Endodermal cell (in vitro differentiated cells): ENCODE measurements at regions not wholly inside any gene's neighbourhood (a gene's known extent, or its start where the extent isn't known, plus 50 kb on each side); places are given as distances from the start of the nearest gene placed in this dataset.

Experiments used
- DNase-seq: peaks from one replicate; pipeline ENCODE4 v3.0.0-alpha.2; 2017
- H3K27ac ChIP-seq: 2 replicates; pipeline ENCODE4 v1.5.1; 2013; ENCODE audit warnings: mild to moderate bottlenecking, low read depth, low read length, moderate library complexity
- H3K27me3 ChIP-seq: 2 replicates; pipeline ENCODE4 v1.6.1; 2013; ENCODE audit warnings: mild to moderate bottlenecking, low read length, moderate library complexity; ENCODE audit not compliant: insufficient read depth, control insufficient read depth, poor library complexity, severe bottlenecking
- H3K36me3 ChIP-seq: 2 replicates; pipeline ENCODE4 v1.7.0; 2013; ENCODE audit warnings: mild to moderate bottlenecking, low read length, moderate library complexity; ENCODE audit not compliant: control insufficient read depth, insufficient read depth
- H3K4me1 ChIP-seq: one replicate; pipeline ENCODE4 v1.7.0; 2013; ENCODE audit warnings: low read length; ENCODE audit not compliant: control insufficient read depth, insufficient read depth
- H3K4me3 ChIP-seq: 2 replicates; pipeline ENCODE4 v1.5.1; 2013; ENCODE audit warnings: mild to moderate bottlenecking, low read length, moderate library complexity
- H3K9ac ChIP-seq: 2 replicates; pipeline ENCODE4 v1.6.1; 2013; ENCODE audit warnings: mild to moderate bottlenecking, low read length, moderate library complexity; ENCODE audit not compliant: poor library complexity, severe bottlenecking; ENCODE audit errors: extremely low read depth
- H3K9me3 ChIP-seq: 2 replicates; pipeline ENCODE4 v1.6.1; 2013; ENCODE audit warnings: mild to moderate bottlenecking, low read length, moderate library complexity; ENCODE audit not compliant: control insufficient read depth
- H3K27ac Mint-ChIP-seq: 2 replicates; pipeline ENCODE4 v1.8.0; 2020; ENCODE audit warnings: mixed read lengths
- H3K27me3 Mint-ChIP-seq: 2 replicates; pipeline ENCODE4 v1.8.0; 2021; ENCODE audit warnings: mild to moderate bottlenecking, mixed read lengths; ENCODE audit not compliant: insufficient read depth
- H3K36me3 Mint-ChIP-seq: 2 replicates; pipeline ENCODE4 v1.8.0; 2020; ENCODE audit warnings: low read depth, mixed read lengths
- H3K4me1 Mint-ChIP-seq: 2 replicates; pipeline ENCODE4 v1.8.0; 2020; ENCODE audit warnings: mixed read lengths
- H3K4me3 Mint-ChIP-seq: 2 replicates; pipeline ENCODE4 v1.8.0; 2020; ENCODE audit warnings: mild to moderate bottlenecking, moderate library complexity, mixed read lengths
- H3K9me3 Mint-ChIP-seq: 2 replicates; pipeline ENCODE4 v1.8.0; 2020; ENCODE audit warnings: mild to moderate bottlenecking, mixed read lengths
- CTCF ChIP-seq: fragments of 200-600 bp; sonication (generic); conservative IDR thresholded peaks from 2 replicates; pipeline ENCODE4 v1.5.0; 2021; ENCODE audit warnings: antibody characterized with exemption, mild to moderate bottlenecking
- WGBS, 2 experiments: methylation state at CpG; one replicate each; pipeline versions ENCODE4 v1.1.5 to v1.1.7; 2013; ENCODE audit warnings: missing lambda C conversion rate in 2 of 2, mixed read lengths in 1 of 2; ENCODE audit not compliant: insufficient coverage in 1 of 2, insufficient read length in 1 of 2; 5-methylcytosine and 5-hydroxymethylcytosine counted together

- Mint-ChIP-seq H3K9me3 (no peaks in the 10 kb centered on the region), H3K4me3 (no peak overlapping the region), H3K27ac (no peak overlapping the region), H3K4me1 (peaks cover 2% of the 10 kb centered on the region), H3K27me3 (no peaks in the 10 kb centered on the region), H3K36me3 (no peaks in the 10 kb centered on the region)
- Histone ChIP-seq H3K4me1 (no peaks in the 10 kb centered on the region), H3K9ac (no peak overlapping the region), H3K27ac (no peak overlapping the region), H3K36me3 (no peaks in the 10 kb centered on the region), H3K9me3 (peaks cover 8% of the 10 kb centered on the region), H3K4me3 (no peak overlapping the region), H3K27me3 (no peaks in the 10 kb centered on the region)
- 97 to 100% methylated on average over 1 of the region's 1 CpG for WGBS, 2 experiments
- DNase-seq: no peak
- no peak for TF ChIP-seq CTCF
Measured at GRCh38 chr20:11020712-11021111, 346.9 kb upstream of the JAG1 start.

- no peaks in the 10 kb centered on the region for H3K36me3 ChIP-seq
- no peaks in the 10 kb centered on the region for H3K27me3 ChIP-seq
- H3K4me3 Mint-ChIP-seq: no peak overlapping the region
- no peak for TF ChIP-seq CTCF
- no peaks in the 10 kb centered on the region for H3K36me3 Mint-ChIP-seq
- WGBS, 2 experiments: 85 to 100% methylated on average over 1 to 3 of the region's 3 CpGs
- no peak overlapping the region for H3K9ac ChIP-seq
- H3K4me1 ChIP-seq: no peaks in the 10 kb centered on the region
- no peak overlapping the region for H3K27ac Mint-ChIP-seq
- no peak overlapping the region for H3K4me3 ChIP-seq
- H3K9me3 ChIP-seq: peaks cover 8% of the 10 kb centered on the region
- no peaks in the 10 kb centered on the region for H3K27me3 Mint-ChIP-seq
- H3K9me3 Mint-ChIP-seq: no peaks in the 10 kb centered on the region
- no peak overlapping the region for H3K27ac ChIP-seq
- H3K4me1 Mint-ChIP-seq: no peaks in the 10 kb centered on the region
- no peak for DNase-seq
Measured at GRCh38 chr20:11027224-11027623, 353.4 kb upstream of the JAG1 start.

- H3K4me1 ChIP-seq: no peaks in the 10 kb centered on the region
- no peaks in the 10 kb centered on the region for H3K9me3 Mint-ChIP-seq
- H3K27me3 ChIP-seq: no peaks in the 10 kb centered on the region
- no peak overlapping the region for H3K4me3 ChIP-seq
- H3K9ac ChIP-seq: no peak overlapping the region
- no peak for TF ChIP-seq CTCF
- DNase-seq: no peak
- peaks cover 4% of the 10 kb centered on the region for H3K27me3 Mint-ChIP-seq
- H3K4me3 Mint-ChIP-seq: no peak overlapping the region
- H3K9me3 ChIP-seq: no peaks in the 10 kb centered on the region
- WGBS, 2 experiments: 88 to 100% methylated on average over 2 of the region's 2 CpGs
- no peak overlapping the region for H3K27ac ChIP-seq
- no peaks in the 10 kb centered on the region for H3K4me1 Mint-ChIP-seq
- no peaks in the 10 kb centered on the region for H3K36me3 ChIP-seq
- no peak overlapping the region for H3K27ac Mint-ChIP-seq
- no peaks in the 10 kb centered on the region for H3K36me3 Mint-ChIP-seq
Measured at GRCh38 chr20:11030351-11030750, 356.6 kb upstream of the JAG1 start.
